Hepatocyte (in vitro differentiated cells): ENCODE measurements at regions not wholly inside any gene's neighbourhood (a gene's known extent, or its start where the extent isn't known, plus 50 kb on each side); places are given as distances from the start of the nearest gene placed in this dataset.

Experiments
- EZH2phosphoT487 ChIP-seq: fragments of 200-600 bp; sonication (generic); IDR thresholded peaks from one replicate; pipeline ENCODE4 v1.6.1; 2018; ENCODE audit warnings: antibody characterized with exemption, mild to moderate bottlenecking, low read depth, moderate library complexity; ENCODE audit not compliant: unreplicated experiment, severe bottlenecking
- TF ChIP-seq, protein P1 (sequence below): fragments of 200-600 bp; sonication (generic); IDR thresholded peaks from 2 replicates; pipeline ENCODE4 v1.5.1; 2016; ENCODE audit warnings: antibody characterized with exemption, mild to moderate bottlenecking; ENCODE audit not compliant: poor library complexity

- TF ChIP-seq, protein P1, sequence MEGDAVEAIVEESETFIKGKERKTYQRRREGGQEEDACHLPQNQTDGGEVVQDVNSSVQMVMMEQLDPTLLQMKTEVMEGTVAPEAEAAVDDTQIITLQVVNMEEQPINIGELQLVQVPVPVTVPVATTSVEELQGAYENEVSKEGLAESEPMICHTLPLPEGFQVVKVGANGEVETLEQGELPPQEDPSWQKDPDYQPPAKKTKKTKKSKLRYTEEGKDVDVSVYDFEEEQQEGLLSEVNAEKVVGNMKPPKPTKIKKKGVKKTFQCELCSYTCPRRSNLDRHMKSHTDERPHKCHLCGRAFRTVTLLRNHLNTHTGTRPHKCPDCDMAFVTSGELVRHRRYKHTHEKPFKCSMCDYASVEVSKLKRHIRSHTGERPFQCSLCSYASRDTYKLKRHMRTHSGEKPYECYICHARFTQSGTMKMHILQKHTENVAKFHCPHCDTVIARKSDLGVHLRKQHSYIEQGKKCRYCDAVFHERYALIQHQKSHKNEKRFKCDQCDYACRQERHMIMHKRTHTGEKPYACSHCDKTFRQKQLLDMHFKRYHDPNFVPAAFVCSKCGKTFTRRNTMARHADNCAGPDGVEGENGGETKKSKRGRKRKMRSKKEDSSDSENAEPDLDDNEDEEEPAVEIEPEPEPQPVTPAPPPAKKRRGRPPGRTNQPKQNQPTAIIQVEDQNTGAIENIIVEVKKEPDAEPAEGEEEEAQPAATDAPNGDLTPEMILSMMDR: no peak
- no peak for TF ChIP-seq EZH2phosphoT487
Measured at GRCh38 chr11:28922386-28922981, 814.3 kb downstream of the METTL15 start.
